Neural cell (in vitro differentiated cells): ENCODE measurements at regions not wholly inside any gene's neighbourhood (a gene's known extent, or its start where the extent isn't known, plus 50 kb on each side); places are given as distances from the start of the nearest gene placed in this dataset.

Experiments
- H2AFZ ChIP-seq: fragments of 200-600, 300-800 bp; sonication (generic), shearing (Covaris generic); 2 replicates; pipeline ENCODE4 v1.6.0; 2014; ENCODE audit warnings: low read depth, mild to moderate bottlenecking, antibody characterized with exemption, low read length, moderate library complexity
- H3F3A ChIP-seq: fragments of 200-600 bp; shearing (Covaris generic); 2 replicates; pipeline ENCODE4 v1.6.1; 2016; ENCODE audit warnings: mild to moderate bottlenecking, moderate library complexity, mixed read lengths, antibody characterized with exemption, low read length; ENCODE audit not compliant: insufficient read depth, poor library complexity, severe bottlenecking
- H3K27ac ChIP-seq: fragments of 200-600, 300-800 bp; sonication (generic), shearing (Covaris generic); 2 replicates; pipeline ENCODE4 v1.5.1; 2014; ENCODE audit warnings: mild to moderate bottlenecking, low read length, moderate library complexity
- H3K27me3 ChIP-seq: fragments of 300-800, 200-600 bp; sonication (generic), shearing (Covaris generic); 2 replicates; pipeline ENCODE4 v1.6.0; 2014; ENCODE audit warnings: mild to moderate bottlenecking, low read depth, low read length, moderate library complexity; ENCODE audit not compliant: insufficient read depth
- H3K36me3 ChIP-seq: fragments of 300-800, 200-600 bp; sonication (generic), shearing (Covaris generic); 2 replicates; pipeline ENCODE4 v1.5.1; 2014; ENCODE audit warnings: mild to moderate bottlenecking, antibody characterized with exemption, low read length, moderate library complexity; ENCODE audit not compliant: insufficient read depth
- H3K4me2 ChIP-seq: fragments of 300-800, 200-600 bp; sonication (generic), shearing (Covaris generic); 2 replicates; pipeline ENCODE4 v1.6.0; 2014; ENCODE audit warnings: mild to moderate bottlenecking, low read length
- H3K4me3 ChIP-seq: fragments of 300-800, 200-600 bp; sonication (generic), shearing (Covaris generic); 2 replicates; pipeline ENCODE4 v1.5.1; 2014; ENCODE audit warnings: mild to moderate bottlenecking, low read length, moderate library complexity
- H3K79me2 ChIP-seq: fragments of 200-600 bp; shearing (Covaris generic); replicated peaks from 2 replicates; pipeline ENCODE4 v1.6.0; 2014; ENCODE audit warnings: mild to moderate bottlenecking, low read length, moderate library complexity; ENCODE audit not compliant: insufficient read depth
- H3K9ac ChIP-seq: fragments of 300-800, 200-600 bp; sonication (generic), shearing (Covaris generic); 2 replicates; pipeline ENCODE4 v1.6.1; 2016; ENCODE audit warnings: mild to moderate bottlenecking, low read length, mixed read lengths
- H3K9me2 ChIP-seq: fragments of 200-600 bp; shearing (Covaris generic); 2 replicates; pipeline ENCODE4 v1.6.1; 2016; ENCODE audit warnings: mild to moderate bottlenecking, low read length, mixed read lengths; ENCODE audit not compliant: insufficient read depth
- H3K9me3 ChIP-seq: fragments of 200-600, 300-800 bp; sonication (generic), shearing (Covaris generic); 2 replicates; pipeline ENCODE4 v1.6.1; 2016; ENCODE audit warnings: mild to moderate bottlenecking, mixed run types, low read length, moderate library complexity, mixed read lengths
- H4K20me1 ChIP-seq: fragments of 200-600 bp; shearing (Covaris generic); 2 replicates; pipeline ENCODE4 v1.6.1; 2016; ENCODE audit warnings: mild to moderate bottlenecking, mixed run types; ENCODE audit not compliant: insufficient read depth
- CTCF ChIP-seq: fragments of 450-650 bp; IDR thresholded peaks from 2 replicates; pipeline ENCODE4 v1.5.1; 2014; ENCODE audit warnings: antibody characterized with exemption, mild to moderate bottlenecking, moderate library complexity; ENCODE audit not compliant: poor library complexity, severe bottlenecking
- EP300 ChIP-seq: fragments of 450-650 bp; conservative IDR thresholded peaks from 2 replicates; pipeline ENCODE4 v1.6.1; 2014; ENCODE audit warnings: antibody characterized with exemption, mild to moderate bottlenecking, moderate library complexity; ENCODE audit not compliant: poor library complexity, severe bottlenecking
- EZH2 ChIP-seq: fragments of 200-600, 300-800 bp; shearing (Covaris generic), sonication (generic); IDR thresholded peaks from 2 replicates; pipeline ENCODE4 v1.6.1; 2014; ENCODE audit warnings: antibody characterized with exemption, low read length, borderline replicate concordance, mild to moderate bottlenecking; ENCODE audit not compliant: insufficient read depth, poor library complexity, severe bottlenecking
- MXI1 ChIP-seq: fragments of 450-650 bp; conservative IDR thresholded peaks from 2 replicates; pipeline ENCODE4 v1.6.1; 2014; ENCODE audit warnings: antibody characterized with exemption, mild to moderate bottlenecking; ENCODE audit not compliant: poor library complexity, severe bottlenecking
- POLR2AphosphoS5 ChIP-seq: IDR thresholded peaks from 2 replicates; pipeline ENCODE4 v1.6.1; 2012
- RAD21 ChIP-seq: fragments of 450-650 bp; conservative IDR thresholded peaks from 2 replicates; pipeline ENCODE4 v1.6.1; 2014; ENCODE audit warnings: antibody characterized with exemption, mild to moderate bottlenecking, moderate library complexity
- REST ChIP-seq: IDR thresholded peaks from 2 replicates; pipeline ENCODE4 v1.6.1; 2012; ENCODE audit warnings: borderline replicate concordance
- SMC3 ChIP-seq: fragments of 450-650 bp; conservative IDR thresholded peaks from 2 replicates; pipeline ENCODE4 v1.6.1; 2014; ENCODE audit warnings: antibody characterized with exemption, mild to moderate bottlenecking, moderate library complexity; ENCODE audit not compliant: poor library complexity
- TAF1 ChIP-seq: IDR thresholded peaks from 2 replicates; pipeline ENCODE4 v1.6.1; 2012; ENCODE audit warnings: low read depth

- H3K27me3 ChIP-seq: no peaks in the 10 kb centered on the region
- no peaks in the 10 kb centered on the region for H3K36me3 ChIP-seq
- no peak overlapping the region for H2AFZ ChIP-seq
- H3K79me2 ChIP-seq: no peaks in the 10 kb centered on the region
- H3K4me2 ChIP-seq: no peak overlapping the region
- no peak overlapping the region for H3K27ac ChIP-seq
- H4K20me1 ChIP-seq: no peaks in the 10 kb centered on the region
- no peaks in the 10 kb centered on the region for H3K9me3 ChIP-seq
- H3K9me2 ChIP-seq: no peaks in the 10 kb centered on the region
- no peaks in the 10 kb centered on the region for H3F3A ChIP-seq
- H3K9ac ChIP-seq: no peak overlapping the region
- no peak for TF ChIP-seq EZH2
- TF ChIP-seq CTCF: no peak
- TF ChIP-seq MXI1: no peak
- no peak for TF ChIP-seq REST
- TF ChIP-seq POLR2AphosphoS5: no peak
- no peak for TF ChIP-seq RAD21
- H3K4me3 ChIP-seq: no peak overlapping the region
Measured at GRCh38 chr1:57854436-57854835, 430.6 kb upstream of the DAB1 start.

GRCh38 chr1:57850176-57850940 is 426.5 kb upstream of the DAB1 start:
- Histone ChIP-seq H3F3A (no peaks in the 10 kb centered on the region), H3K4me3 (no peak overlapping the region), H3K9me3 (no peaks in the 10 kb centered on the region), H3K9ac (no peak overlapping the region), H2AFZ (no peak overlapping the region), H3K9me2 (no peaks in the 10 kb centered on the region), H3K27ac (no peak overlapping the region), H3K4me2 (no peak overlapping the region), H3K27me3 (no peaks in the 10 kb centered on the region), H3K79me2 (no peaks in the 10 kb centered on the region), H3K36me3 (no peaks in the 10 kb centered on the region), H4K20me1 (no peaks in the 10 kb centered on the region)
- no peak for TF ChIP-seq EP300
- TF ChIP-seq REST: no peak
- TF ChIP-seq CTCF: no peak
- no peak for TF ChIP-seq SMC3
- no peak for TF ChIP-seq EZH2
- no peak for TF ChIP-seq RAD21
- no peak for TF ChIP-seq TAF1
- no peak for TF ChIP-seq MXI1
- no peak for TF ChIP-seq POLR2AphosphoS5
